NCI-H1694 treated with DMSO at 0.1 percent for 48 hours (cell line): ENCODE measurements at regions not wholly inside any gene's neighbourhood (a gene's known extent, or its start where the extent isn't known, plus 50 kb on each side); places are given as distances from the start of the nearest gene placed in this dataset.
"Not testable (repeated sequence)": the region's sequence is repeated elsewhere in the genome, so short reads cannot be mapped to it uniquely, and the experiment has no call there.

ENCODE experiments used
- DNase-seq: peaks from one replicate; lab custom pipeline; 2025; lab: John Stamatoyannopoulos, UW

DNA sequence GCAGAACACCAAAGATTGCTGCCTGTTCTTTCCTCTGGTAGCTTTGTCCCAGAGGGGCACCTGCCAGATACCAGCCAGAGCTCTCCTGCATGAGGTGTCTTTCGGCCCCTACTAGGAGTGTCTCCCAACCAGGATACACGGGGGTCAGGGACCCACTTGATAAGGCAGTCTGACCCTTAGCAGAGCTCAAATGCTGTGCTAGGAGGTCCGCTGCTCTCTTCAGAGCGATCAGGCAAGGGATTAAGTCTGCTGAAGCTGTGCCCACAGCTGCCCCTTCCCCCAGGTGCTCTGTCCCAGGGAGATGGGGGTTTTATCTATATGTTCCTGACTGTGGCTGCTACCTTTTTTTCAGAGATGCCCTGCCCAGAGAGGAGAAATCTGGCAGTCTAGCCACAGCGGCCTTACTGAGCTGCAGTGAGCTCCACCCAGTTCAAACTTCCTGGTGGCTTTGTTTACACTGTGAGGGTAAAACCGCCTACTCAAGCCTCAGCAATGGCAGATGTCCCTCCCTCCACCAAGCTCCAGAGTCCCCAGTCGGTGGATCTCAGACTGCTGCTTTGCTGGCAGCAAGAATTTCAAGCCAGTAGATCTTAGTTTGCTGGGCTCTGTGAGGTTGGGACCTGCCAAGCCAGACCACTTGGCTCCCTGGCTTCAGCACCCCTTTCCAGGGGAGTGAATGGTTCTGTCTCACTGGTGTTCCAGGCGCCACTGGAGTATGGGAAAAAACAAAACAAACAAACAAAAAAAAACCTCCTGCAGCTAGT lies 52.0 kb upstream of the TMTC2 start:
- not testable (repeated sequence) for DNase-seq

DNA sequence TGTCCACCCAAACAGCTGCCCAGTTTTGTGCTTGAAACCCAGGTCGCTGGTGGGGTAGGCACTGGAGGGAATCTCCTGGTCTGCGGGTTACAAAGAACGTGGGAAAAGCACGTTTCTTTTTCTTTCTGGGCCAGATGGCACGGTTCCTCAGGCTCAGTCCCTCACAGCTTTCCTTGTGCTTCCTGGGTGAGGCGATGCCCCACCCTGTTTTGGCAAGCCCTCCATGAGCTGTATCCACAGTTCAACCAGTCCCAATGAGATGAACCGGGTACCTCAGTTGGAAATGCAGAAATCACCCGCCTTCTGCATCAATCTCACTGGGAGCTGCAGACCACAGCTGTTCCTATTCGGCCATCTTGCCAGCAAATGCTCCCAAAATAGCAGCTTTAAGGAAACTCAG lies 51.4 kb upstream of the TMTC2 start:
- DNase-seq, result no peak
